Esophagus (tissue), 2 donors: ENCODE measurements at regions not wholly inside any gene's neighbourhood (a gene's known extent, or its start where the extent isn't known, plus 50 kb on each side); places are given as distances from the start of the nearest gene placed in this dataset.

Experiments
- H3K27ac ChIP-seq, 2 donors: one replicate each; pipeline ENCODE4 v1.5.1; 2013; ENCODE audit warnings: low read depth in 2 of 2, mild to moderate bottlenecking in 2 of 2, inconsistent platforms in 1 of 2, low read length in 1 of 2, moderate library complexity in 1 of 2
- H3K27me3 ChIP-seq, 2 donors: one replicate each; pipeline ENCODE4 v1.6.1; 2013; ENCODE audit warnings: low read length in 2 of 2, control low read depth in 1 of 2, mild to moderate bottlenecking in 1 of 2; ENCODE audit not compliant: insufficient read depth in 2 of 2, control insufficient read depth in 1 of 2
- H3K36me3 ChIP-seq, 2 donors: one replicate each; pipeline ENCODE4 v1.6.1; 2013; ENCODE audit warnings: low read length in 1 of 2; ENCODE audit not compliant: control insufficient read depth in 2 of 2, insufficient read depth in 2 of 2
- H3K4me1 ChIP-seq, 2 donors: one replicate each; pipeline ENCODE4 v1.6.1; 2013; ENCODE audit warnings: low read length in 1 of 2; ENCODE audit not compliant: control insufficient read depth in 2 of 2, insufficient read depth in 2 of 2
- H3K4me3 ChIP-seq, 2 donors: one replicate each; pipeline ENCODE4 v1.5.1; 2013; ENCODE audit warnings: low read length in 2 of 2, mild to moderate bottlenecking in 2 of 2, low read depth in 1 of 2, moderate library complexity in 1 of 2
- H3K9me3 ChIP-seq, 2 donors: one replicate each; pipeline ENCODE4 v1.6.1; 2013; ENCODE audit warnings: mild to moderate bottlenecking in 2 of 2, low read depth in 1 of 2, low read length in 1 of 2, moderate library complexity in 1 of 2; ENCODE audit not compliant: control insufficient read depth in 2 of 2, insufficient read depth in 1 of 2
- WGBS, 2 donors: extraction: QIAGEN DNeasy Blood & Tissue Kit; methylation state at CpG; one replicate each; pipeline ENCODE4 v1.1.7; 2013; 5-methylcytosine and 5-hydroxymethylcytosine counted together
- donor health status: healthy with polysubstance abuse.
- donor health status: Bipolar disorder and iron deficiency.

DNA sequence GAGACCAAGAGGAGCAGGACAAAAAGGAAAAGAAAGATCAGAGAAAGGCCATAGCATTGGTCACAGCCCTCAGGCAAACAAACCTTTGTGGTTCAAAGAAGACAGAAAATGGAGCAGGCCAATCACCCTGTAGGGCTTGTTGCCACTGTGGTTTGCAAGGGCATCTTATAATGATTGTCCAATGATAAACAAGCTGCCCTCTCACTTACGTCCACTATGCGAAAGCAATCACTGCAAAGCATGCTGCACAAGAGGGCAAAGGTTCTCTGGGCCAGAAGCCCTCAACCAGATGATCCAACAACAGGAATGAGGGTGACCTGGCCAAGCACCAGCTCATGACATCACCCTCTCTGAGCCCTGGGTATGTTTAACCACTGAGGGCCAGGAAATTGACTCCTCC lies 360.9 kb upstream of the HSFY2 start:
- no peaks in the 10 kb centered on the region for H3K27me3 ChIP-seq
- no peak overlapping the region for H3K4me3 ChIP-seq
- no peak overlapping the region for H3K27ac ChIP-seq
- 40 to 91% methylated on average over 1 to 2 of the region's 2 CpGs for WGBS, 2 donors
- no peaks in the 10 kb centered on the region for H3K36me3 ChIP-seq
- H3K4me1 ChIP-seq: no peaks in the 10 kb centered on the region
- no peaks in the 10 kb centered on the region for H3K9me3 ChIP-seq

GRCh38 chrY:19130569-19131358 lies 357.2 kb upstream of the HSFY2 start:
- Histone ChIP-seq H3K27ac (no peak overlapping the region), H3K4me3 (no peak overlapping the region), H3K27me3 (no peaks in the 10 kb centered on the region), H3K9me3 (no peaks in the 10 kb centered on the region), H3K36me3 (no peaks in the 10 kb centered on the region), H3K4me1 (no peaks in the 10 kb centered on the region)
- WGBS, 2 donors: 38 to 51% methylated on average over 1 to 2 of the region's 2 CpGs

GRCh38 chrY:19126889-19127288 lies 353.4 kb upstream of the HSFY2 start:
- H3K9me3 ChIP-seq: no peaks in the 10 kb centered on the region
- no peak overlapping the region for H3K27ac ChIP-seq
- no peak overlapping the region for H3K4me3 ChIP-seq
- H3K36me3 ChIP-seq: no peaks in the 10 kb centered on the region
- WGBS, 2 donors: 53% methylated on average over 1 of the region's 1 CpG; no CpG with 5 or more reads in 1 of the 2 donors
- no peaks in the 10 kb centered on the region for H3K27me3 ChIP-seq
- H3K4me1 ChIP-seq: no peaks in the 10 kb centered on the region

GRCh38 chrY:19124609-19125008 lies 351.1 kb upstream of the HSFY2 start:
- Histone ChIP-seq H3K9me3 (no peaks in the 10 kb centered on the region), H3K36me3 (no peaks in the 10 kb centered on the region), H3K27ac (no peak overlapping the region), H3K4me1 (no peaks in the 10 kb centered on the region), H3K4me3 (no peak overlapping the region), H3K27me3 (no peaks in the 10 kb centered on the region)
- WGBS, 2 donors: 92% methylated on average over 2 of the region's 2 CpGs; no CpG with 5 or more reads in 1 of the 2 donors

DNA sequence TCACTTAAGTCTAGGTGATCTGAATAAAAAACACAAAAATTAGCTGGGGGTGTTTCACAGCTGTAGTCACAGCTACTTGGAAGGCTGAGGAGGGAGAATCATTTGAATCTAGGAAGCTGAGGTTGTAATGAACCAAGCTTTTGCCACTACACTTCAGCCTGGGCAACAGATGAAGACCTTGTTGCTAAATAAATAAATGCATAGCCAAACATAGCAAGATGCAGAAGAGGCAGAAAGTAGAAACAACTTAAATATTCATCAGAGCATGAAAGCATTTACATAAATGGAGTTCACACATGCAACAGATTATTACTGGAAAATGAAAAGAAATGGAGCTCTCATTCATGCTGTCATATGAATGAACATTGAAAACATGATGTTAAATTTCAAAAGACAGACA lies 348.9 kb upstream of the HSFY2 start:
- Histone ChIP-seq H3K27ac (no peak overlapping the region), H3K27me3 (no peaks in the 10 kb centered on the region), H3K36me3 (no peaks in the 10 kb centered on the region), H3K4me3 (no peak overlapping the region), H3K9me3 (no peaks in the 10 kb centered on the region), H3K4me1 (no peaks in the 10 kb centered on the region)

DNA sequence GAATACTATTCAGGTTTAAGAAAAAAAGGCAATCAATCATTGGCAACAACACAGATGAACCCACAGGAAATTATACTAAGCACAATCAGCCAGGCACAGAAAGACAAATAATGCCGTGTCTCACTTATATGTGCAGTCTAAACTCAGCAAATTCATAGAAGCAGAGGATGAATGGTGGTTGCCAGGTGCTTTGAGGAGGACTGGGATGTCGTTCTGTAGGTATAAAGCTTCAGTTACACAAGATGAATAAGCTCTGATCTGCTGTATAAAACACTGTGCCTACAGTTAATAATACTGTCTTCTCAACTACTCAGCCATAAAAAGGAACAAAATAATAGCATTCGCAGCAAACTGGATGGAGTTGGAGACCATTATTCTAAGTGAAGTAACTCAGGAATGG lies 324.8 kb upstream of the HSFY2 start:
- no peaks in the 10 kb centered on the region for H3K4me1 ChIP-seq
- H3K36me3 ChIP-seq: no peaks in the 10 kb centered on the region
- H3K27me3 ChIP-seq: no peaks in the 10 kb centered on the region
- 52 to 75% methylated on average over 2 to 3 of the region's 3 CpGs for WGBS, 2 donors
- no peak overlapping the region for H3K4me3 ChIP-seq
- H3K9me3 ChIP-seq: no peaks in the 10 kb centered on the region
- H3K27ac ChIP-seq: no peak overlapping the region

DNA sequence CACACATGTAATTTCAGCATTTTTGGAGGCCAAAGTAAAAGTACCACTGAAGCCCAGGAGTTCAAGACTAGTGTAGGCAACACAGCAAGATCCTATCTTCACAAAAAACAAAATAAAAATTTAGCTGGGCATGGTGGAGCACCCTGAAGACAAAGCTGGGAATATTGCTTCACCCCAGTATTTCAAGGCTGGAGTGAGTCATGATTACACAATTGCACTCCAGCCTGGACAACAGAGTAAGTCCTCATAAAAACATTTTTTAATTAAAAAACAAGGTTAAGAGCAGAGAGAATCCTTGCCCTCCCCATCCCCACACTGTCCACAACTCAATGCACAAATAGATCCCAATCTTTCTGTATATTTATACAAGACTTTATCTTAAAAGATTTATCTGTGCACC lies 321.9 kb upstream of the HSFY2 start:
- Histone ChIP-seq H3K4me3 (no peak overlapping the region), H3K36me3 (no peaks in the 10 kb centered on the region), H3K4me1 (no peaks in the 10 kb centered on the region), H3K27me3 (no peaks in the 10 kb centered on the region), H3K27ac (no peak overlapping the region), H3K9me3 (no peaks in the 10 kb centered on the region)

GRCh38 chrY:19083006-19083405 lies 309.5 kb upstream of the HSFY2 start:
- 86 to 94% methylated on average over 1 to 2 of the region's 2 CpGs for WGBS, 2 donors

DNA sequence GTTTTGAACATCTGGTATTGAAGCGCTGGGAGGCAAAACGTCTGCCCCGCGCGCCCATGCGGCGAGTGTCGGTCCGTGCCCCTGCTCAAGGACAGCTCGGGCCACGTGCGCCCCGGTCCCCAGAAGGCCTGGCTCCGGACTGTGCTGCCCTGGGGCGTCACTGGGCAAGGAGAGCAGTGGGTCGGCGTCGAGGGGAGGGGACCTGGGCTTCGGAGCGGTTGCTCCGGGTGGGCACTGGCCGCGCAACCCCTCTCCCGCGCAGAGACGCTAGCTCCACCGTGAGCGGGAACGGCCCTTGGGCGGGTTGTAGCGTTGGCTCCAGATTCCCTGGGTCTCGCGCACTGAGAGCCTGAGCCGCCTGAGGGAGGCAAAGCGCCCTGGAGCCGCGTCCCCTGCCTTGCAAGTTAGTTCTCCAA lies 304.2 kb upstream of the HSFY2 start:
- Histone ChIP-seq H3K27me3 (no peaks in the 10 kb centered on the region), H3K4me3 (peak overlapping the region in 1 of 2 donors; percentile 74), H3K27ac (peak overlapping the region in 1 of 2 donors; percentile 88), H3K9me3 (no peaks in the 10 kb centered on the region), H3K36me3 (no peaks in the 10 kb centered on the region), H3K4me1 (peaks cover 0 to 2% of the 10 kb centered on the region in 2 donors)
- WGBS, 2 donors: 3 to 9% methylated on average over 6 to 37 of the region's 37 CpGs

More at GRCh38 chrY:19083006-19083405, 309.5 kb upstream of the HSFY2 start:
- Histone ChIP-seq H3K36me3 (no peaks in the 10 kb centered on the region), H3K9me3 (no peaks in the 10 kb centered on the region), H3K4me1 (no peaks in the 10 kb centered on the region), H3K27ac (no peak overlapping the region), H3K4me3 (no peak overlapping the region), H3K27me3 (no peaks in the 10 kb centered on the region)
